ENCODE measurements at regions not wholly inside any gene's neighbourhood (a gene's known extent, or its start where the extent isn't known, plus 50 kb on each side); places are given as distances from the start of the nearest gene placed in this dataset.

DNA sequence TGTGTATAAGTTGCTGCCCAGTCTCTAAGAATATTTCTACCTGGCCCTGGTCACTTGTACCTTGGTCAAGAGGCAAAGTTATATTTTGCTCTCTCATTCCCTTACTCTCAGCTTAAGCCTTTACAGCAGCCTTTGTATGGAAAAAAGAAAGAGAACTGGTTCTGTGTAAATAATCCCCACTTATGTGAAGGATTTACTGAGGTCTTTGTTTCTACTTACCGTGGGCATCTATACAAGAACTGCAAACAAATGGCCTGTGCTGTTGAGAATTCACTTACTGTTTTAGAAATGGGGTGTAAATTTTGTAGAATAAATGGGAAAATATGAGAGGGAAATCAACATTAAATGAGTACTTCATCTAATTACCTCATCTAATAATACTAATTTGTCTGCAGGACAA is 267.4 kb downstream of the PCDH20 start:
- ATAC-seq (no peak), DNase-seq (no peak)
- intact Hi-C loops (cut with DNase I), result no loop called here

DNA sequence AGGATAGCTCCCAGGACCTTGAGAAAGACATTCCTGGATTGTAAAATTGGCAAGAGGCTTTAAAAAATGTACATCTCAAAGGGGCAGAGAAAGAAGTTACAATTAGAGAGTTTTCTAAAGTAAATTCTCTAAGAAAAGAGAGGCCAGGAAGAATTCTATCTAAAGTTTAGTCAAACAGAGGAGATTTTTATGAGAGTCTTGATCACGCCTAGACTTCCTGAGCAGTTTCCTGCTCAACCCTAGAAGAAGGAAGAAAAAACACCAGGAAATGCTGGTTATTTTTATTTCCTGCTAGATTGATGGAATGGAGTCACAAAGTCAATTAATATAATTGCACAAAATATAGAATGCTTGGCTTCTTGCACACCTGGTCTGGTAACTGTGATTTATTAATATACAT is 269.1 kb downstream of the PCDH20 start:
- DNase-seq (no peak), ATAC-seq (no peak)
- intact Hi-C loops (cut with DNase I), result no loop called here

DNA sequence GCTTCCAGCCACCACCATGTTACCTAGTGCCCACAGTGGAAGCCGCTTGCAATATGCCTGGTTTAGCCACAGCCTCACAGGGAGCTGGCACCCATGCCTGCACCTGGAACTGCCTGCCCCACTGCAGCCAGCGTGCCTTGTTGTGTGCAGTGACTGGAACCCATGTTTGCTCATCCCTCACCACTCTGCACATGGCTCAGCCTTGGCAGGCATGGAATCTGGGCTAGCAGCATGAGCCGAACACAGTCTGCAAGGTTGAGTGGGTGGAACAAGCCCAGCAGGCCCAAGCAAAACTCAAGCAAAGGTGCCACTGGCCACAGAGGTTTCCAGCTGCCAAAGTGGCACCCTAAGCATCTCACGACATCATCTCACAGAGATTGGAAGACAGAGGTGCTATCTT is 269.5 kb downstream of the PCDH20 start:
- no peak for ATAC-seq
- intact Hi-C loops (cut with DNase I), result no loop called here
- no peak for DNase-seq

DNA sequence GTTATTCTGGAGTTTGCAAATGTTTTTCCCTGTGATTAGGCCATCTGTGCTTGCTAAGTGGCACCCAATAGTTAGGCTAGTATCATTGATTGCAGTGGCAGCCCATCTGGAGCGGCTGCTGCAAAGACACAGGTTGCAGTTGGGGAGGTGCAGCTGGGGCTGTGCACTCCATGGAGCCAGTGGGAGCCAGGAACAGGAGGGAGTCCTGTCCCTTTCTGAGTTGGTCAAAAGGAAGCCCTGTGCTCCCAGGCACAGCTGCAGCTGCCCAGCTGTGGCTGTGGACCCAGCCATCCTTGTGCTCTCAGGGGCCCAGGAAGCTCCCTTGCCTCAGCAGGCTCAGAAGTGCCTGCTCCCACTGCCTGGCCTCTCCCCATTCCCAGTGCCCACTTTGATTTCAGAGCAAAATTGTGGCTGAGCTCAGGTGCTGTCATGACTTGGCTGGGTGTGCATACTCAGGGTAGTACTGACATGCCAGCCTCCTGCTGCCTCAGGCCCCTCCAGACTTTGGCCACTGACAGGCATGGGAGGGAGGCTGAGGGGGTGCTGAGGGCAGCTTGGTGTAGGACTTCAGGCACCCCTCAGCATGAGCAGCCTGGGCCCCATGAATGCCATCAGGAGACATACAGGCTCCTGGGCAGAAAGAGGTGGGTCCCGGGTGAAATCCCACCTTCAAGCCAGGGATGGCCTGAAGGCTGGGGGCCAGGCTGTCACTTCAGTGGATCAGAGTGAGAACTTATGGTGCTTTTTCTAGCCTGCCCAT is 270.6 kb downstream of the PCDH20 start:
- intact Hi-C loops (cut with DNase I), result no loop called here
- ATAC-seq (peak in 1 of 2 donors; percentile 17), DNase-seq (no peak)

DNA sequence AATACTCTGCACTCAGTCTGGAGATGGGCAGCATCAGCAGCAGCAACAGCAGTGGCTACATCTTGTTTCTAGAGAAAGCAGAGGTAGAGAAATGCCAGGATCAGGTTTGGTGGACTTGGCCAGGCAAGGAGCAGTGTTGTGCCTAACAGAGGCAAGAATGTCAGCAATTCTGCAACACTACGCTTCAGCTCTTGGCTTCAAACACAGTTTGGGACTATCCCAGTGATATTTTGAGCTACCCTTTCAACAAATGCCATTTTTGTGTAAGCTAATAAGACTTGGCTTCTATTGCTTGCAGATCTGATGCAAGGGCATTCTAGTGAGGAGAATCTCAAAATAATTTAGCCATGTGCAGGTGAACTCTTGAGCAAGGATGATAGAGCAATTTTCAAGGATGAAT is 271.3 kb downstream of the PCDH20 start:
- no peak for DNase-seq
- ATAC-seq, result peak; percentile 32 to 68

DNA sequence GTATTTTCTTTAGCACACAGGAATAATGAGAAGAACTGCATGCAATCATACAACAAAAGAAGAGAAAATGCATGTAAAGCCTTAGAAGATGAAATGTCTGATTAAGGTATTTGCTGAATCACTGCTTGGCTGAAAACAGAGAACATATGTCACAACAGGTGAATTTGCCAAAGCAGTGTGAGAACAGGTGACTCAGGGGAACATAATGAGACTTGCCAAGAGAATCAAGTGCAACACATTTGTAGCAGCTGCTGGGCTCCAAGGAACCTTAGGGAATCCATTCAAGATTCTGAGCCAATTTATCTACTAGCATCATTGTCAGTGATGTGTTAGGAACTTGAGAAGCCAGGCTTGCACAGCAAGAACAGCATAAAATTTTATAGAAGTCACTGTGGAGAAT is 273.1 kb downstream of the PCDH20 start:
- intact Hi-C loops (cut with DNase I), result no loop called here
- ATAC-seq, result no peak

More for the DNA sequence above, 271.3 kb downstream of the PCDH20 start:
- intact Hi-C loops (cut with DNase I), result no loop called here

DNA sequence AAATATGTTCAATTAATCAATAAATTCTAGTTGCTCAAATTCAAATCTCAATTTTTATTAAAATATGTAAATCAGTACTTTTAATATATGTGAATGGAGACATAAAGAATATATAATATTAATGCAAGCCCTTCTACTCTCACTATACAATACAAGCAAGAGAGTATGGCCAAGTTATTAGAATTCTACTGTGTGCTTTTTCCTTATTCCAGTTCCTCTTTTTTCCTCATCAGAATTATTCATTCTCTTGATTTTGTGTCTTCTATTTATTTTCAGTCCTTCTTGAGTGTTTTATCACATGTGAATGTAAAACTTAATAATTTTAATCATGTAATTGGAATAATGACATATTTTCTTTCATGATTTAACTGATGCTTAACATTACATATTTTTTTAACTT is 276.8 kb downstream of the PCDH20 start:
- intact Hi-C loops (cut with DNase I), result loop anchor here in 1 of 2 donors (10.0 kb wide), 1 partner anchor 276 kb away; the partner anchor contains the start of gene PCDH20
- no peak for DNase-seq
- no peak for ATAC-seq

More for the DNA sequence above, 273.1 kb downstream of the PCDH20 start:
- no peak for DNase-seq

DNA sequence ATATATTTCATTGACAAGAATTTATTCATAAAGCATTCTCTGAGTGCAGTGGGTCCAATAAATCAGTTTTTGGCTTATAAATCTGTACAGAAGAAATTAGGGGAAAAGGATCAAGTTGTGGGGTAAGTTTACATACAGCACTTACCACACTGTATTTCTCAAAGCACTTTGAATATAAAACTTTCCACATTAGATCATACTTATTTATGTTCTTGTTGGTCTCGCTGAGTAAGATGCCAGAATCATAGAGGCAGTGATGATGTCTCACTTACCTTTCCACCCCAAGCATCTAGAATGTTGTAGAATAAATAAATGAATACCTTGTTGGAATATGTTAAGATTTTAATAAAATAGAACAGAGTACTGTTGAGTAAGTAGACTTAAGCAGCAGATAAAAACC is 279.1 kb downstream of the PCDH20 start:
- intact Hi-C loops (cut with DNase I), result loop anchor here in 1 of 2 donors (10.0 kb wide), 1 partner anchor 278 kb away; the partner anchor contains the start of gene PCDH20
- DNase-seq (no peak), ATAC-seq (no peak)

DNA sequence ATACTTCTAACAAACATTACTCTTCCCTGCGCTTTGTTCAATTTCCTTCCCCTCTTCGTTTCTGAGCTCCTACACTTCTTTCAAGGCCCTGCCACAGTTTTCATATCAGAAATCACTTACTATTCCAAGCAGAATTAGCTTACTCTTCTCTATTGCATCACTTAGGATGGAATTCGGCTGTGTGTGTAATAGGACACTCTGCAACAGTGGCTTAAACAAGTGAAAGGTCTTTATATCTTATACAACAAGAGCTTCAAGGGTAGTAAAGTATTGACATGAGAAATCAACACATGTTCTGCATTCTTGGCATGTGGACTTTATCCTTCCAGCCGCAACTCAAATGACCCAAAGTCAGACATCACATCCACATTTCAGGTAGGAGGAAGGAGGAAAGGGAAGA is 279.6 kb downstream of the PCDH20 start:
- DNase-seq, result no peak
- ATAC-seq, result peak; percentile 54 to 63
- intact Hi-C loops (cut with DNase I), result loop anchor here in 1 of 2 donors (10.0 kb wide), 1 partner anchor 279 kb away; the partner anchor contains the start of gene PCDH20

DNA sequence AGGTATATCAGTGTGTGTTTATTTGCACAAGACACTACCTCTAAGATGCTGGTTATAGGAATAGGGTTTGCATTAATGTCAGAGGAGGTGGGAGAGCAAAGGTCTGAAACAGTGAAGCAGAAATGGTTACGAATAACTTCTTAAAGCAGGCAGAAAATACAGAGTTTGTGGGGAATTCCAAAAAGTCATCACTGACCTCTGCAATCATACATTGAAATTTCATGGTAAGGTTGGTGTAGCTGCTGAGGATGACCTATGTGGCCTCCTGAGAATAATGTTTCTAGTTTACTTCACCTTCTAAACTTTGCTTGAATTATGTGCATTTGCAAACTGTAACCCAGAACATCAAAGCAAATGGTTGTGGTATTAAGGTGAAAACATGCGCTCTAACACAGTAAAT is 280.1 kb downstream of the PCDH20 start:
- DNase-seq, result no peak
- no peak for ATAC-seq
- intact Hi-C loops (cut with DNase I), result loop anchor here in 1 of 2 donors (10.0 kb wide), 1 partner anchor 279 kb away; the partner anchor contains the start of gene PCDH20

DNA sequence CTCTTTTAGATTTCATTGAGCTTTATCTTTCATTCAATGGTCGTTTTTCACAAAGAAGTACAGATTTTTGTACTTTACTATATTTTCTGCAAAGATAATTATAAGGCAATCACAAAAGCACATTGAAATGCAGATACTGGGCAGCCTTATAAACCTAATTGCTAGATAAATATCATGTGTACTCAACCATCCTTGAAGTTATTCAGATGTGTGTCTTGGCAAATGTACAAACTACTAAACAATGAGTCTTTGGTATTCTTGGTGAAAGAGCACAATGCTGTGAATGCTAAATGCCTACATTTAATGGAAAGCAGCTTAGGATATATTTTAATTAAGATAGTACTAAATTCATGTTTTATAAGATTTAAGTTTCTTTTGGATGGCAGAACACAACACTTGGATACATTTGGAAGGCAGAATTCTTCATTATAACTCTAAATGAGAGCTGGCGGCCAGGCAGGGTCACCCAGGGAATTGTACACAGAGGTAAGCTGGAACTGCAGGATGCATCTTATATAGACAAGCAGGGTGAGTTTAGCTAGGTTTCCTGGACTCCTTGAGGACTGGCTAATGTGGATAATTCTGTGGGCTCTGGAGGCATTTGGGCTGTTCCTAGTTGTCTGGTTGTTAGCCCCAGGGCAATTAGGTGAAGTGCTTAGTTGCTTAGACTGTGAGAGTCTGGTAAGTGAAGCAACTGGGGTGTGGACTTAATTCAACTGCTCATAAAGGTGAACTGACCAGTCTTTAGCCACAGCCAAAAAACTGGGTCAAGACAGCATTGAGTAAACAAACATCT is 286.6 kb downstream of the PCDH20 start:
- intact Hi-C loops (cut with DNase I), result no loop called here
- no peak for DNase-seq
- no peak for ATAC-seq

DNA sequence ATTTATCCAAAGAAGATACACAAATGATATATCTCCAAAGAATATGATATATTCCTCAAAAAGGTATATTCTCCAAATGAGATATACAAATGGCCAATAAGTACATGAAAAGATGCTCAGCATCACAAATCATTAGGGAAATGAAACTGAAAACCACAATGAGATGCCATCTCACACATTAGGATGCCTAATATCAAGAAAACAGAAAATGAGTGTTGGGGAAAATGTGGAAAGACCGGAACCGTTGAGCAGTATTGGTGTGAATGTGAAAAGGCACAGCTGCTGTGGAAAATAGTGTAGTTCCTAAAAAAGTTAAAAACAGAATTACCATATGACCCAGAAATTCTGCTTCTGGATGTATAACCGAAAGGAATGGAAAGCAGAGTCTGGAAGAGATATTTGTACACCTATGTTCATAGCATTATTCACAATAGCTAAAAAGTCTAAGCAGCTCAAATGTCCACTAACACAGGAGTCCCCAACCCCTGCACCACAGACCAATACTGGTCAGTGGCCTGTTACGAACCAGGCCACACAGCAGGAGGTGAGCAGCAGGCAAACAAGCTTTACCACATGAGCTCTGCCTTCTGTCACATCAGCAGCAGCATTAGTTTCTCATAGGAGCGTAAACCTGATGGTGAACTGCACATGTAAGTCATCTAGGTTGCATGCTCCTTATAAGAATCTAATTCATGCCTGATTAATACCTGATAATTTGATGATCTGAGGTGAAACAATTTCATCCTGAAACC is 291.9 kb downstream of the PCDH20 start:
- ATAC-seq (no peak), DNase-seq (no peak)
- intact Hi-C loops (cut with DNase I), result no loop called here

DNA sequence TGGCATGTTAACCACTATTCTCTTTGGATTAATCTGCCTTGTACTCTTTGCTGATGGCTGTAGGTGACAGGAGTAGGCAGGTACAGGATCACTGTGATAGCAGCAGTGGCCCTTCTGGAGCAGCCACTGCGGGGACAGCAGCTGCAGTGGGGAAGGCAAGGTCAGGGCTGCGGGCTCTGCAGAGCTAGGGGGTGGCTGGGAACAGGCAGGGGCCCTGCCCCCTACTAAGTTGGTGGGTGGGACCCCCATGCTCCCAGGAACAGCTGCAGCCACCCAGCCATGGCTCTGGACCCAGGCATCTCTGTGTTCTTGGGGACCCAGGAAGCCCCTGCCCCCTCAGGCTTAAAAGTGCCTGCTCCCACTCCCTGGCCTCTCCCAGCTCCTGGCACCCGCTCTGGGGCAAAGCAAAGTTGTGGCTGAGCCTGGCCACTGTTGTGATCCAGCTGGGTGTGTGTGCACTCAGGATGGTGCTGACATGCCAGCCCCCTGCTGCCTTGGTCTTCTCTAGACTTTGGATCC is 302.4 kb downstream of the PCDH20 start:
- intact Hi-C loops (cut with DNase I), result no loop called here
- DNase-seq (no peak), ATAC-seq (no peak)

DNA sequence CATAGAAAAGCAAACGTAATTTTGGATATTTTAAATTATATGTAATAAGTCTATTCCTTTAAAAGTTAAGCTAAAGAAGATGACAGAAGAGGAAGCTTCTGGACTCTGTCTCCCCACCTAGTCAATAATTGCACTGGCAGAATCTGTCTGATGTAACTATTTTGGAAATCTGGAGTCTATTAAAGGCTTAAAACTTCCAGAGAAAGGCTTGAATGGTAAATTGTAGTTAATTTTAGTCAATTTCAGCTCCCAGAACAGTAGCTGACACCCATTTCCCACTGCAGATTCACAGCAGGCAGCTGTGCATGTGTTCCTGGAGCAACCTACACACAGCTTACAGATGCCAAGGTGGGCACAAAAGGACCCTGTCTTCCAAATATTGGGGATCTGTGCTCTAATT is 304.1 kb downstream of the PCDH20 start:
- no peak for DNase-seq
- intact Hi-C loops (cut with DNase I), result no loop called here

DNA sequence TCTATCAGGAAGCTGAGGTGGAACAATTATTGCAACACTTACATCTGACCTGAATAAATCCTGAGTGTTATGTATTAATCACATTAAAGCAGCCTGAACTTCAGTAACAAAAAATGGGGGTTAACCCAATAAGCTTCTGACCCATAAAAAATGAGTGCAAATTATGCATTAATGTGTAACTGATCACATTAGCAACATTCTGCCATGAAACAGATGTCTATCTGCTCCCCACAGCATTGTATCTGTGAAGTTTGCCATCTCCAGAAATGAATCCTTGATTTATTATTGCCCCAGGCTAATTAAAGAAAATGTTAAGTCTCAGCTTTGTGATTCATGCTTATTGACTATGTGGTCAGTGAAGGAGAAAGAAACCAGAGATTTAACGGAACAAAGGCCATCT is 304.9 kb downstream of the PCDH20 start:
- DNase-seq (no peak), ATAC-seq (no peak)
- intact Hi-C loops (cut with DNase I), result no loop called here

More for the DNA sequence above, 304.1 kb downstream of the PCDH20 start:
- no peak for ATAC-seq

DNA sequence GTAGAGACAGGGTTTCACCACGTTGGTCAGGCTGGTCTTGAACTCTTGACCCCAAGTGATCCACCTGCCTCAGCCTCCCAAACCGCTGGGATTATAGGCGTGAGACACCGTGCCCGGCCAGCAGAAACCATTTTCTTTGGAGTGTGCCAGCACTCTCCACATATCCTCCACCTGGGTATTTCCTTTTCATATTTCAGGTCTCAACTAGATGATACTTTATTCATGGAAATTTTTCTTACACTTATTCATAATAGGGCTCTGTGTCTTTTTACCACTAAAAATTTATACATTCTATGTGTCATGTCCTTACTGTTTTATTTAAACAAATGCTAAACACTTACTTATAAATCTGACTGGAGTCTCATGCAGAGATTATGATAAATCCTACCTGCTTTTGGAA is 305.9 kb downstream of the PCDH20 start:
- DNase-seq, result no peak
- intact Hi-C loops (cut with DNase I), result no loop called here
- no peak for ATAC-seq

DNA sequence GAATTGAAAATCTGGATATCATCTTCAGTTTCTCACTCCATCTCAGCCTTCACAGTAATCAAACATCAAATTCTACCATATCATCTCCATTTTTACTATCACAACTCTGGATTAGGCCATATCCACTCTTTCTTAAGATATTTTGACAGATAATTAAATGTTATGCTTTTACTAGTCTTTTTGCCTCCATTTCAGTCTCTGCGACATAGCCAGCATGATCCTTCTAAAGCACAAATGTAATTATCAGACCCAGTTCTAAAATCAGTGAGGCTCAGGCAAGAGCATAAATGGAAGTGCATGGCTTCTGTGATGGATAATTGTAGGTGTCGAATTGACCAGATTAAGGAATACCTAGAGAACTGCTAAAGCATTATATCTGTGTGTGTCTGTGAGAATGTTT is 307.7 kb downstream of the PCDH20 start:
- no peak for ATAC-seq
- no peak for DNase-seq
- intact Hi-C loops (cut with DNase I), result no loop called here

DNA sequence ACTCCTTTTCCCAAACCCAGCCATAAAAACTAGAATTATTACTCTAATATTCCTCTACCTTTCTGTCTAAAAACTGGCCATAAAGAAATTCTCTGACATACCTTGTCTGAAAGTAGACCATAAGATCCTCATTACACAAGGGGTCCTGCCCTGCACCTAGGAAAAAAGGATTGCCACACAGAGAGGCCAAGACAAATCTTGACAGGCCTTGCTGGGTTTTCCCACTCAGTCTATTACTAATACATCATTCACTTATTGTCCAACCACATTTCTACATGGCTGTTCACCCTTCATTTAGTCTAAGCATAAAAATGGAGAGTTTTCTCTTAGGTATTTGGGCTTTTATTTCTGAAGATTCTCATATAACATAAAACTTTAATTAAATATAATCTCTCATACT is 319.8 kb downstream of the PCDH20 start:
- intact Hi-C loops (cut with DNase I), result no loop called here
- DNase-seq (no peak), ATAC-seq (no peak)

DNA sequence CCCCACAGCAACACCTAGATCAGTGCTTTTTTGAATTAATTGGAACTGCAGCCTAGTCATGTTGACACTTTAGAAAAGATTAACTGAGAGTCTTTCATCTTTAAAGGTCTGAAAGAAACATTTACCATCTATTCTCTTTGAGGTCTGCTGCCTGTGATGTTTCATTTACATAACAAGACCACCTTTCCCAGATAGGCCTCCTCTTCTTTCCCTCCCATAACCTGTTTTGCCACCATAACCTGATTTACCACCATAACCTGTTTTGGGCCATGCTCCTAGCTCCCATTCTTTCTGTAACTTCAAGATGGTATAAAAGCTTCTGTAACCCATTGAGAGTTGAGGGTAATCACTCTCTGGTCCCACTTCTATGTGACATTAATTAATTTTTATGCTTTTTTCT is 320.8 kb downstream of the PCDH20 start:
- DNase-seq (no peak), ATAC-seq (no peak)
- intact Hi-C loops (cut with DNase I), result no loop called here
